Fibroblast of villous mesenchyme (primary cell): ENCODE measurements at regions not wholly inside any gene's neighbourhood (a gene's known extent, or its start where the extent isn't known, plus 50 kb on each side); places are given as distances from the start of the nearest gene placed in this dataset.
"Not testable (repeated sequence)": the region's sequence is repeated elsewhere in the genome, so short reads cannot be mapped to it uniquely, and the experiment has no call there.

Experiments
- DNase-seq: peaks from one replicate; pipeline ENCODE4 v3.0.0-alpha.2; 2010; ENCODE audit warnings: low read depth
- H3K4me3 ChIP-seq: 2 replicates; pipeline ENCODE4 v1.5.1; 2011; ENCODE audit warnings: low read depth, mild to moderate bottlenecking, low read length
- TF ChIP-seq, protein P1 (sequence below): IDR thresholded peaks from 2 replicates; pipeline ENCODE4 v1.5.1; 2012; ENCODE audit warnings: low read depth, mild to moderate bottlenecking, low read length; ENCODE audit not compliant: insufficient read depth

DNA sequence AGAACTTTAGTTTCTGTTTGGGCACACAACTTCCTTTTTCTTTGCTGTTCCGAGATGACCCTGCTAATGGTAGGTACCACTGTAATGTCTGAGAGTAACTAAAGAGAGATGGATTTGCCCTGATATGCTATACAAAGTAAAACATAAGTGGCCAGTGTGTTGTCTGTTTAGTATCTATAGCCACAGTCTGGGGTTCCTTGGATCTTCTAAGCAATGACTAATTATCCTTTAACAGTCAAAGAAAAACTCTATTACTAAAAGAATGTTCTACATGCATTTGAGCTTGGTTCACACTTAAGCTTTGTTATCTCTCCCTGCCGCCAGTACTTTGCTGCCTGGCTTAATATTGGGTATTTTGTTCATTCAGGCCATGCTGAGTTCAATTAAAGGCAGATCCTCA is 1051.9 kb upstream of the FLRT2 start:
- TF ChIP-seq, protein P1, sequence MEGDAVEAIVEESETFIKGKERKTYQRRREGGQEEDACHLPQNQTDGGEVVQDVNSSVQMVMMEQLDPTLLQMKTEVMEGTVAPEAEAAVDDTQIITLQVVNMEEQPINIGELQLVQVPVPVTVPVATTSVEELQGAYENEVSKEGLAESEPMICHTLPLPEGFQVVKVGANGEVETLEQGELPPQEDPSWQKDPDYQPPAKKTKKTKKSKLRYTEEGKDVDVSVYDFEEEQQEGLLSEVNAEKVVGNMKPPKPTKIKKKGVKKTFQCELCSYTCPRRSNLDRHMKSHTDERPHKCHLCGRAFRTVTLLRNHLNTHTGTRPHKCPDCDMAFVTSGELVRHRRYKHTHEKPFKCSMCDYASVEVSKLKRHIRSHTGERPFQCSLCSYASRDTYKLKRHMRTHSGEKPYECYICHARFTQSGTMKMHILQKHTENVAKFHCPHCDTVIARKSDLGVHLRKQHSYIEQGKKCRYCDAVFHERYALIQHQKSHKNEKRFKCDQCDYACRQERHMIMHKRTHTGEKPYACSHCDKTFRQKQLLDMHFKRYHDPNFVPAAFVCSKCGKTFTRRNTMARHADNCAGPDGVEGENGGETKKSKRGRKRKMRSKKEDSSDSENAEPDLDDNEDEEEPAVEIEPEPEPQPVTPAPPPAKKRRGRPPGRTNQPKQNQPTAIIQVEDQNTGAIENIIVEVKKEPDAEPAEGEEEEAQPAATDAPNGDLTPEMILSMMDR: no peak
- DNase-seq: no peak
- H3K4me3 ChIP-seq: no peak overlapping the region

DNA sequence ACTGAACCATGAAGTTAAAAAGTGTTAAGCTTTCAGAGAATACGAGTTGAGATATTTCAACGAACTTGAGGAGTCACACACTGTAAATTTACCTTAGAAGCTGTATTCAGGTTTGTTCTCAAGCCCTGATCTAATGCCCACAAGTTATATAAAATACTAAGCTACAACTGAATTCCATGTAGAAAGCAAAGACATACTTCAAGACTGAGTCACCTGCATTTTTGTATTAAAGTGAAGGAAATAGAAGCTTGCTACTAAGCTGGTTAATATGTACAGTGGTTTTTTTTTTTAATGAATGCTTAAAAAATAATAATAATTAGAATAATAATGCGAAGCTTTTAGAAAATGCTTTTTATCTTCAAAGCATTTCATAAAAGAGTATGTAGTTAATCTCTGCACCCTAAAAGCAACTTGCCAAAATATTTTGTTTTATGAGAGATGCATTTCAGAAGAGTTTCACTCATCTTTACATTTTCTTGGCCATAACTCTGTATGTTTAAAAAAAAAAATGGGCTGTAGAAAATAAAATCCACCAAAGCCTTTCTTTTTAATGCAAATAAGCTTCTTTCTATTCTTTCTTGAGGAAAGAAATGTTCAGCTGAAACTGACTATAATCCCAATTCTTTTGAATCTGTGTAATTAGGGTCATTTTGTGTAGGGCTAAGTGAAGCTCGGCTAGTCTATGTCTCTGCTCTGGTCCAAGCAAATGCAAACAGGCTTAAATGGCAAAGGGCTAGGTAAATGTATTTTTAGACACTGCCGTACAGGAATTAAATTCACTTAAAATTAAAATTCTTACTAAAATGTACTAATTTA is 1047.5 kb upstream of the FLRT2 start:
- TF ChIP-seq, protein P1: no peak
- DNase-seq: peak; percentile 39
- no peak overlapping the region for H3K4me3 ChIP-seq

DNA sequence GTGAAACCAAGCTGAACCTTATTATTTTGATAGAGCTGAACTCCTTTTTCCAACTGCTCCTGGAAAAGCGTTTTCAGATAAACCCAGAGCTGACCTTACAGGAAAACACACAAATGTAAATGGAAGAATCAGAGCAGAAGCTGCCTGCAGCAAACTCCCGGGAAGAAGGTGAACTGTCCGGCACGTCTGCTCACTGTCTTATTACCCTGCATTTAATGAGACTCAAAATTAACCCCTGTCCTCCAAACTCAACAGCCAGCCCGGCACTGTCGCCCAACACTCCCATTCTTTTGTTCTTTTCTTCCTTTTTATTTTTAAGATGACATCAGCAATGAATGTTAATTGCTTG is 1046.9 kb upstream of the FLRT2 start:
- TF ChIP-seq, protein P1: no peak
- DNase-seq: peak; percentile 35
- H3K4me3 ChIP-seq: no peak overlapping the region

DNA sequence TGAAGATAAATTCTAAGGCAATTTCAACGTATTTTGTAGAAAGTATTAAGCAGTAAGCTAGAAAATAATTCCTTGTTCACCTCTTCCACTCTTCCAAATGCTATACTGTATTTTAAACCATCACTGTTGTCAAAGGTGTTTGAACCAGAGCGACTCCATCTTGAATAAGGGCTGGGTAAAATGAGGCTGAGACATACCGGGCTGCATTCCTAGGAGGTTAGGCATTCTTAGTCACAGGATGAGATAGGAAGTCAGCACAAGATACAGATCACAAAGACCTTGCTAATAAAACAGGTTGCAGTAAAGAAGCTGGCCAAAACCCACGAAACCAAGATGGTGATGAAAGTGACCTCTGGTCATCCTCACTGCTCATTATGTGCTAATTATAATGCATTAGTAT is 1045.7 kb upstream of the FLRT2 start:
- not testable (repeated sequence) for H3K4me3 ChIP-seq, DNase-seq

DNA sequence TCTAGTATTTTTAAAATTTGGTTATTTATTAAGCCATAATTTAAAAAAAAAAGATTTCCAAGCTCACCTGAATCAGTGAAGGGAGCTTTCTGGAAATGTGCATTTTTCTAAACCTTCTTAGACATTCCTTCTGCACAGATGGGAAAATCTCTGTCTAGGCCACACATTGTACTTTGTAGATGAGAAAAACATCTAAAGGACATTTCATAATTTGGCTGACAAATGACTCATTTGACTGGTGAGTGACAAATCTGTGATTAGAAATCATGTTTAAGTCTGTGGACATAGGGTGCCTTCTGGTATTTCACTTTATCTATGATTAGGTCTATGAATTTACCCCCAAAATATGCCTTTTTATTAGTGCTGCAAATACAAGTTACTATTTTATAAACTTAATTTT is 1044.9 kb upstream of the FLRT2 start:
- no peak for DNase-seq
- TF ChIP-seq, protein P1: no peak
- H3K4me3 ChIP-seq: no peak overlapping the region

DNA sequence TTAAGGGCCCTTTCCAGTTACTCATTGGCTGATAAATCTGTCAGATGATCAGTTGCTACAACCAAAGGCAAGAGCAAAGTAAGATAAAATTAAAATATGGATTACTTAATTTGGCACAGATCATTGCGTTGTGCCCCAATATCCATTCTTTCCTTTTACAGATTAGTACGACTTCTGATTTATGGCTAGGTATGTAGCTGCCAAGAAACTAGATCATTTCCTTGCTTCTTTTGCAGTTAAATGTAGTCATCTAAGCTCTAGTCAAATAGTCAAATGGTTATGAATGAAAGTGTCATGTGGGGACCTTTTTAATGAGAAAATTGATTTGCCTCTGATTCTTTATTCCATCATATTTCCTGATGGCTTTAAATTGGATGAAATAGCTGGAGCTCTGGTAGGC is 1039.9 kb upstream of the FLRT2 start:
- DNase-seq: no peak
- TF ChIP-seq, protein P1: no peak

DNA sequence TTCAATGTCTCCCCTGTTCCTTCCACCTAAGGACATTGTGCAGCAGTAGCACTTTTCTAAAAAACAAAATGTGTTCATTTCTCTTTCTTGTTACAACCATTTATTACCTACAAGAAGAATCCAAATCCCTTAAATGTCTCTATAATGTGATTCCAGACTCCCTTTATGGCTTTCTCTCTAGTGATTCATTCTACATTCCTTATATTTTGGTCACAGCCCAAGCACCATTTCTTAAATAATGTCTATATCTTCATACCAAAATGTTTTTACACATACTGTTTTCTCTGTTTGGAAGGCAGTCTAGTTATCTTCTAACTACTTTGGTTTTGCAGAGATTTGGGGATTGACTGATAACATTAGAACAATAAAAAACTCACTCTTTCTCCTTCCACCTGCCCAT is 1037.3 kb upstream of the FLRT2 start:
- DNase-seq: no peak
- TF ChIP-seq, protein P1: no peak
- no peak overlapping the region for H3K4me3 ChIP-seq

More for the DNA sequence above, 1039.9 kb upstream of the FLRT2 start:
- no peak overlapping the region for H3K4me3 ChIP-seq
